HL-60 (cell line): ENCODE measurements at regions not wholly inside any gene's neighbourhood (a gene's known extent, or its start where the extent isn't known, plus 50 kb on each side); places are given as distances from the start of the nearest gene placed in this dataset.

Experiments used
- POLR2AphosphoS5 ChIP-seq: IDR thresholded peaks from 2 replicates; pipeline ENCODE4 v1.6.1; 2012; ENCODE audit warnings: low read depth
- SPI1 ChIP-seq: IDR thresholded peaks from 2 replicates; pipeline ENCODE4 v1.6.1; 2012; ENCODE audit warnings: low read depth, mild to moderate bottlenecking, borderline replicate concordance
- TF ChIP-seq, protein P1 (sequence below): IDR thresholded peaks from one replicate; pipeline ENCODE4 v1.5.1; 2011; ENCODE audit warnings: low read length, control low read depth, inconsistent platforms; ENCODE audit not compliant: insufficient read depth

DNA sequence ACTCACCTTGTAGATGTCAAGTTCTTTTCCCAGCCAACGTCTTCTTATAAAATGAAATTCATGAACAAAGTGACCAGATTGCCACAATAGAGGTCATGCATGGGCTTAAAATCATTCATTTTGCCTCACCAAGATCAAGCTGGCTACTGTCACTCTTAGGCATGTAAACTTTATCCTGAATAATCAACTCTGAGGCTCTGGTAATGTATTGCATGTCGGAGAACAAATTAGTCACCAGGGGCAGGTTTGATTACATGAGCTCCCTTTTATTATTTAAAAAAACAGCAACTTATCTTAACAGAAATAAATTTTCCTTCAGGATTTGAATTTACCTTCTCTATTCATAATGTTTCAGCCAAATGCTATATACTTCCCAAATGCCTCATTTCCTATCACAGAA, 112.9 kb upstream of the SP4 start:
- TF ChIP-seq, protein P1, sequence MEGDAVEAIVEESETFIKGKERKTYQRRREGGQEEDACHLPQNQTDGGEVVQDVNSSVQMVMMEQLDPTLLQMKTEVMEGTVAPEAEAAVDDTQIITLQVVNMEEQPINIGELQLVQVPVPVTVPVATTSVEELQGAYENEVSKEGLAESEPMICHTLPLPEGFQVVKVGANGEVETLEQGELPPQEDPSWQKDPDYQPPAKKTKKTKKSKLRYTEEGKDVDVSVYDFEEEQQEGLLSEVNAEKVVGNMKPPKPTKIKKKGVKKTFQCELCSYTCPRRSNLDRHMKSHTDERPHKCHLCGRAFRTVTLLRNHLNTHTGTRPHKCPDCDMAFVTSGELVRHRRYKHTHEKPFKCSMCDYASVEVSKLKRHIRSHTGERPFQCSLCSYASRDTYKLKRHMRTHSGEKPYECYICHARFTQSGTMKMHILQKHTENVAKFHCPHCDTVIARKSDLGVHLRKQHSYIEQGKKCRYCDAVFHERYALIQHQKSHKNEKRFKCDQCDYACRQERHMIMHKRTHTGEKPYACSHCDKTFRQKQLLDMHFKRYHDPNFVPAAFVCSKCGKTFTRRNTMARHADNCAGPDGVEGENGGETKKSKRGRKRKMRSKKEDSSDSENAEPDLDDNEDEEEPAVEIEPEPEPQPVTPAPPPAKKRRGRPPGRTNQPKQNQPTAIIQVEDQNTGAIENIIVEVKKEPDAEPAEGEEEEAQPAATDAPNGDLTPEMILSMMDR: no peak
- TF ChIP-seq POLR2AphosphoS5: no peak
- TF ChIP-seq SPI1: no peak
